Subcutaneous abdominal adipose tissue (tissue), 5 donors: ENCODE measurements at regions not wholly inside any gene's neighbourhood (a gene's known extent, or its start where the extent isn't known, plus 50 kb on each side); places are given as distances from the start of the nearest gene placed in this dataset.
"Not testable (repeated sequence)": the region's sequence is repeated elsewhere in the genome, so short reads cannot be mapped to it uniquely, and the experiment has no call there.

Experiments used
- H3K27ac ChIP-seq: one replicate; pipeline ENCODE4 v1.7.0; 2013; ENCODE audit warnings: low read depth, mild to moderate bottlenecking, inconsistent platforms, low read length, moderate library complexity
- H3K27me3 ChIP-seq, 5 donors: one replicate each; pipeline ENCODE4 v1.7.0; 2013; ENCODE audit warnings: low read length in 5 of 5, inconsistent platforms in 1 of 5; ENCODE audit not compliant: control insufficient read depth in 5 of 5, insufficient read depth in 4 of 5
- H3K36me3 ChIP-seq, 5 donors: one replicate each; pipeline ENCODE4 v1.7.0; 2013; ENCODE audit warnings: low read length in 5 of 5; ENCODE audit not compliant: control insufficient read depth in 5 of 5, insufficient read depth in 5 of 5
- H3K4me1 ChIP-seq, 5 donors: one replicate each; pipeline ENCODE4 v1.7.0; 2013; ENCODE audit warnings: low read length in 5 of 5, mild to moderate bottlenecking in 3 of 5, moderate library complexity in 1 of 5; ENCODE audit not compliant: control insufficient read depth in 5 of 5, insufficient read depth in 5 of 5
- H3K4me3 ChIP-seq, 5 donors: one replicate each; pipeline ENCODE4 v1.7.0; 2013; ENCODE audit warnings: low read length in 5 of 5, low read depth in 1 of 5
- H3K9ac ChIP-seq, 5 donors: one replicate each; pipeline ENCODE4 v1.7.0; 2013; ENCODE audit warnings: low read length in 5 of 5, mild to moderate bottlenecking in 4 of 5, moderate library complexity in 3 of 5
- H3K9me3 ChIP-seq, 5 donors: one replicate each; pipeline ENCODE4 v1.7.0; 2013; ENCODE audit warnings: low read length in 5 of 5; ENCODE audit not compliant: control insufficient read depth in 5 of 5
- donor health status: healthy.
- donor health status: healthy.
- donor health status: healthy.
- donor health status: healthy.
- donor health status: healthy.

GRCh38 chr10:124149189-124150042 lies 56.0 kb upstream of the CHST15 start:
- H3K4me1 ChIP-seq, result peaks cover 21 to 83% (median 52%) of the 10 kb centered on the region in 5 donors
- no peaks in the 10 kb centered on the region for H3K9me3 ChIP-seq
- H3K9ac ChIP-seq, result no peak overlapping the region
- H3K36me3 ChIP-seq, result no peaks in the 10 kb centered on the region
- peak overlapping the region; percentile 20 for H3K27ac ChIP-seq
- H3K27me3 ChIP-seq, result no peaks in the 10 kb centered on the region
- no peak overlapping the region for H3K4me3 ChIP-seq

GRCh38 chr10:124148509-124149188 lies 55.3 kb upstream of the CHST15 start:
- not testable (repeated sequence) for H3K27me3 ChIP-seq, H3K4me3 ChIP-seq, H3K9me3 ChIP-seq, H3K9ac ChIP-seq, H3K36me3 ChIP-seq
- peak overlapping the region; percentile 20 for H3K27ac ChIP-seq
- H3K4me1 ChIP-seq, result peaks cover 21 to 83% (median 54%) of the 10 kb centered on the region in 5 donors

- Histone ChIP-seq H3K4me3 (no peak overlapping the region), H3K4me1 (peaks cover 7 to 72% (median 39%) of the 10 kb centered on the region in 5 donors), H3K27me3 (no peaks in the 10 kb centered on the region), H3K27ac (no peak overlapping the region), H3K9ac (no peak overlapping the region), H3K9me3 (no peaks in the 10 kb centered on the region), H3K36me3 (no peaks in the 10 kb centered on the region)
Observed at GRCh38 chr10:124146483-124146882, 53.1 kb upstream of the CHST15 start.

GRCh38 chr10:124145109-124145870 lies 51.9 kb upstream of the CHST15 start:
- no peaks in the 10 kb centered on the region for H3K27me3 ChIP-seq
- H3K9me3 ChIP-seq, result peaks cover 0 to under 1% (median 0%) of the 10 kb centered on the region in 5 donors
- no peaks in the 10 kb centered on the region for H3K36me3 ChIP-seq
- H3K4me3 ChIP-seq, result no peak overlapping the region
- H3K4me1 ChIP-seq, result peaks cover 7 to 67% (median 35%) of the 10 kb centered on the region in 5 donors
- peak overlapping the region; percentile 18 for H3K27ac ChIP-seq
- peak overlapping the region in 1 of 5 donors; percentile 35 for H3K9ac ChIP-seq

- peak overlapping the region in 1 of 5 donors; percentile 8 for H3K4me3 ChIP-seq
- H3K9me3 ChIP-seq, result peaks cover 0 to 7% (median 0%) of the 10 kb centered on the region in 5 donors
- no peaks in the 10 kb centered on the region for H3K27me3 ChIP-seq
- H3K9ac ChIP-seq, result no peak overlapping the region
- H3K36me3 ChIP-seq, result no peaks in the 10 kb centered on the region
- no peak overlapping the region for H3K27ac ChIP-seq
- H3K4me1 ChIP-seq, result peaks cover 7 to 60% (median 32%) of the 10 kb centered on the region in 5 donors
Observed at GRCh38 chr10:124144536-124144935, 51.1 kb upstream of the CHST15 start.

GRCh38 chr10:124143721-124144120 lies 50.3 kb upstream of the CHST15 start:
- Histone ChIP-seq H3K36me3 (no peaks in the 10 kb centered on the region), H3K4me1 (peaks cover 7 to 58% (median 34%) of the 10 kb centered on the region in 5 donors), H3K9me3 (peaks cover 0 to 7% (median 0%) of the 10 kb centered on the region in 5 donors), H3K4me3 (no peak overlapping the region), H3K9ac (no peak overlapping the region), H3K27ac (no peak overlapping the region), H3K27me3 (no peaks in the 10 kb centered on the region)
